ENCODE measurements at regions not wholly inside any gene's neighbourhood (a gene's known extent, or its start where the extent isn't known, plus 50 kb on each side); places are given as distances from the start of the nearest gene placed in this dataset.

GRCh38 chr12:124175704-124176103 lies 119.2 kb upstream of the RFLNA start:
- H3K4me3 ChIP-seq (ENCODE audit: low read length) = no peak overlapping the region
- DNase-seq (ENCODE audit: low read depth, low spot score) = no peak

GRCh38 chr12:124177276-124177950 lies 117.5 kb upstream of the RFLNA start:
- no peak overlapping the region for H3K4me3 ChIP-seq (ENCODE audit: low read length)
- DNase-seq (ENCODE audit: low read depth, low spot score) = no peak

- H3K4me3 ChIP-seq (ENCODE audit: low read length) = no peak overlapping the region
- DNase-seq (ENCODE audit: low read depth, low spot score) = no peak
Measured at GRCh38 chr12:124177951-124178316, 117.0 kb upstream of the RFLNA start.

- DNase-seq (ENCODE audit: low read depth, low spot score) = no peak
- no peak overlapping the region for H3K4me3 ChIP-seq (ENCODE audit: low read length)
Measured at GRCh38 chr12:124179936-124180607, 114.8 kb upstream of the RFLNA start.

GRCh38 chr12:124183172-124183571 lies 111.7 kb upstream of the RFLNA start:
- no peak for DNase-seq (ENCODE audit: low read depth, low spot score)
- no peak overlapping the region for H3K4me3 ChIP-seq (ENCODE audit: low read length)

GRCh38 chr12:124184456-124184855 lies 110.4 kb upstream of the RFLNA start:
- DNase-seq (ENCODE audit: low read depth, low spot score) = no peak
- no peak overlapping the region for H3K4me3 ChIP-seq (ENCODE audit: low read length)

- H3K4me3 ChIP-seq (ENCODE audit: low read length) = no peak overlapping the region
- DNase-seq (ENCODE audit: low read depth, low spot score) = no peak
Measured at GRCh38 chr12:124185971-124186686, 108.8 kb upstream of the RFLNA start.

GRCh38 chr12:124188084-124188483 lies 106.8 kb upstream of the RFLNA start:
- DNase-seq (ENCODE audit: low read depth, low spot score) = no peak

GRCh38 chr12:124188561-124189405 lies 106.1 kb upstream of the RFLNA start:
- H3K4me3 ChIP-seq (ENCODE audit: low read length) = no peak overlapping the region
- no peak for DNase-seq (ENCODE audit: low read depth, low spot score)

More at GRCh38 chr12:124188084-124188483, 106.8 kb upstream of the RFLNA start:
- no peak overlapping the region for H3K4me3 ChIP-seq (ENCODE audit: low read length)

GRCh38 chr12:124190312-124191023 lies 104.4 kb upstream of the RFLNA start:
- H3K4me3 ChIP-seq (ENCODE audit: low read length) = no peak overlapping the region
- DNase-seq (ENCODE audit: low read depth, low spot score) = no peak

GRCh38 chr12:124191024-124191359 lies 103.9 kb upstream of the RFLNA start:
- DNase-seq (ENCODE audit: low read depth, low spot score) = peak; percentile 41
- no peak overlapping the region for H3K4me3 ChIP-seq (ENCODE audit: low read length)

GRCh38 chr12:124191966-124192365 lies 102.9 kb upstream of the RFLNA start:
- no peak for DNase-seq (ENCODE audit: low read depth, low spot score)
- H3K4me3 ChIP-seq (ENCODE audit: low read length) = no peak overlapping the region

- no peak overlapping the region for H3K4me3 ChIP-seq (ENCODE audit: low read length)
- DNase-seq (ENCODE audit: low read depth, low spot score) = no peak
Measured at GRCh38 chr12:124194264-124194892, 100.5 kb upstream of the RFLNA start.

- DNase-seq (ENCODE audit: low read depth, low spot score) = no peak
- no peak overlapping the region for H3K4me3 ChIP-seq (ENCODE audit: low read length)
Measured at GRCh38 chr12:124194893-124195566, 99.9 kb upstream of the RFLNA start.

- no peak overlapping the region for H3K4me3 ChIP-seq (ENCODE audit: low read length)
- DNase-seq (ENCODE audit: low read depth, low spot score) = no peak
Measured at GRCh38 chr12:124195567-124195942, 99.3 kb upstream of the RFLNA start.

GRCh38 chr12:124196236-124196635 lies 98.7 kb upstream of the RFLNA start:
- DNase-seq (ENCODE audit: low read depth, low spot score) = no peak
- H3K4me3 ChIP-seq (ENCODE audit: low read length) = no peak overlapping the region

- no peak overlapping the region for H3K4me3 ChIP-seq (ENCODE audit: low read length)
- DNase-seq (ENCODE audit: low read depth, low spot score) = no peak
Measured at GRCh38 chr12:124201248-124201647, 93.6 kb upstream of the RFLNA start.

GRCh38 chr12:124203176-124203575 lies 91.7 kb upstream of the RFLNA start:
- no peak overlapping the region for H3K4me3 ChIP-seq (ENCODE audit: low read length)
- DNase-seq (ENCODE audit: low read depth, low spot score) = no peak
